ENCODE measurements at regions not wholly inside any gene's neighbourhood (a gene's known extent, or its start where the extent isn't known, plus 50 kb on each side); places are given as distances from the start of the nearest gene placed in this dataset.

GRCh38 chrX:39845233-39845632 lies 252.5 kb downstream of the BCOR start:
- BruUV-seq (replicated peaks) = no TSS peak
- intact Hi-C loops (cut with micrococcal nuclease) = no loop called here
- ATAC-seq (no peak), DNase-seq (ENCODE audit: low read depth, low spot score) (no peak)
- ChIA-PET POLR2A (no interaction called here), CTCF (no interaction called here), RAD21 (ENCODE audit: low non-redundant PET in 1 of 2, low total read pairs in 2 of 2, uncharacterized antibody in 2 of 2, unreplicated experiment in 2 of 2) (no interaction called here)
- H3K9me2 ChIP-seq (ENCODE audit: insufficient read depth) = no peaks in the 10 kb centered on the region
- no peaks in the 10 kb centered on the region for H3K36me3 ChIP-seq (ENCODE audit: control insufficient read depth in 1 of 2, insufficient read depth in 2 of 2, low read length in 2 of 2)
- H3K79me2 ChIP-seq (ENCODE audit: insufficient read depth, low read length) = no peaks in the 10 kb centered on the region
- H3K9ac ChIP-seq (ENCODE audit: low read length) = no peak overlapping the region
- no peaks in the 10 kb centered on the region for H4K20me1 ChIP-seq (ENCODE audit: insufficient read depth)
- no peak overlapping the region for H2AFZ ChIP-seq (ENCODE audit: low read depth, low read length, poor library complexity, severe bottlenecking)
- no peak for TF ChIP-seq ELF1 (IDR thresholded peaks at IDR 0.05; ENCODE audit: borderline replicate concordance, low read depth)
- TF ChIP-seq SIN3A (IDR thresholded peaks at IDR 0.05; ENCODE audit: low read depth) = no peak
- TF ChIP-seq SRF (IDR thresholded peaks at IDR 0.05; ENCODE audit: low read depth) = no peak
- TF ChIP-seq JUND (IDR thresholded peaks at IDR 0.05) = no peak
- no peak for TF ChIP-seq SP1 (IDR thresholded peaks at IDR 0.05; ENCODE audit: low read depth)
- TF ChIP-seq, protein P1, sequence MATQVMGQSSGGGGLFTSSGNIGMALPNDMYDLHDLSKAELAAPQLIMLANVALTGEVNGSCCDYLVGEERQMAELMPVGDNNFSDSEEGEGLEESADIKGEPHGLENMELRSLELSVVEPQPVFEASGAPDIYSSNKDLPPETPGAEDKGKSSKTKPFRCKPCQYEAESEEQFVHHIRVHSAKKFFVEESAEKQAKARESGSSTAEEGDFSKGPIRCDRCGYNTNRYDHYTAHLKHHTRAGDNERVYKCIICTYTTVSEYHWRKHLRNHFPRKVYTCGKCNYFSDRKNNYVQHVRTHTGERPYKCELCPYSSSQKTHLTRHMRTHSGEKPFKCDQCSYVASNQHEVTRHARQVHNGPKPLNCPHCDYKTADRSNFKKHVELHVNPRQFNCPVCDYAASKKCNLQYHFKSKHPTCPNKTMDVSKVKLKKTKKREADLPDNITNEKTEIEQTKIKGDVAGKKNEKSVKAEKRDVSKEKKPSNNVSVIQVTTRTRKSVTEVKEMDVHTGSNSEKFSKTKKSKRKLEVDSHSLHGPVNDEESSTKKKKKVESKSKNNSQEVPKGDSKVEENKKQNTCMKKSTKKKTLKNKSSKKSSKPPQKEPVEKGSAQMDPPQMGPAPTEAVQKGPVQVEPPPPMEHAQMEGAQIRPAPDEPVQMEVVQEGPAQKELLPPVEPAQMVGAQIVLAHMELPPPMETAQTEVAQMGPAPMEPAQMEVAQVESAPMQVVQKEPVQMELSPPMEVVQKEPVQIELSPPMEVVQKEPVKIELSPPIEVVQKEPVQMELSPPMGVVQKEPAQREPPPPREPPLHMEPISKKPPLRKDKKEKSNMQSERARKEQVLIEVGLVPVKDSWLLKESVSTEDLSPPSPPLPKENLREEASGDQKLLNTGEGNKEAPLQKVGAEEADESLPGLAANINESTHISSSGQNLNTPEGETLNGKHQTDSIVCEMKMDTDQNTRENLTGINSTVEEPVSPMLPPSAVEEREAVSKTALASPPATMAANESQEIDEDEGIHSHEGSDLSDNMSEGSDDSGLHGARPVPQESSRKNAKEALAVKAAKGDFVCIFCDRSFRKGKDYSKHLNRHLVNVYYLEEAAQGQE (IDR thresholded peaks at IDR 0.05; ENCODE audit: low read depth) = no peak
- TF ChIP-seq EZH2phosphoT487 (IDR thresholded peaks at IDR 0.05; ENCODE audit: borderline replicate concordance) = no peak
- TF ChIP-seq EGR1 (IDR thresholded peaks at IDR 0.05; ENCODE audit: low read depth) = no peak
- TF ChIP-seq CBX3 (IDR thresholded peaks at IDR 0.05; ENCODE audit: low read depth) = no peak
- TF ChIP-seq MAX (IDR thresholded peaks at IDR 0.05) = no peak
- no peak for TF ChIP-seq CEBPB (IDR thresholded peaks at IDR 0.05; ENCODE audit: low read depth)
- TF ChIP-seq YY1 (IDR thresholded peaks at IDR 0.05; ENCODE audit: extremely low read depth, insufficient replicate concordance, low read depth, low read length) = no peak
- no peak for TF ChIP-seq ATF3 (IDR thresholded peaks at IDR 0.05)
- no peak for TF ChIP-seq FOSL1 (IDR thresholded peaks at IDR 0.05; ENCODE audit: low read depth)
- no peak for TF ChIP-seq TCF7L2 (IDR thresholded peaks at IDR 0.05; ENCODE audit: borderline replicate concordance, extremely low read depth, insufficient read depth, insufficient read length)
- TF ChIP-seq ZBTB33 (IDR thresholded peaks at IDR 0.05; ENCODE audit: extremely low read depth, insufficient replicate concordance, low read length) = no peak
- TF ChIP-seq EZH2 (IDR thresholded peaks at IDR 0.05) = no peak
- TF ChIP-seq RAD21 (IDR thresholded peaks at IDR 0.05; ENCODE audit: low read depth) = no peak
- no peaks in the 10 kb centered on the region for H3K4me1 ChIP-seq (ENCODE audit: control insufficient read depth in 1 of 2, insufficient read depth in 2 of 2, low read length in 2 of 2)
- no peak overlapping the region for H3K4me2 ChIP-seq (ENCODE audit: low read length)
- no peaks in the 10 kb centered on the region for H3K27me3 ChIP-seq (ENCODE audit: insufficient read depth, low read length)
- H3K4me3 ChIP-seq (replicated peaks in 1 of 2; ENCODE audit: low read depth in 1 of 2, low read length in 2 of 2) = no peak overlapping the region
- no peak overlapping the region for H3K27ac ChIP-seq (ENCODE audit: low read depth, low read length)
- H3K9me3 ChIP-seq (ENCODE audit: control insufficient read depth in 1 of 2, insufficient read depth in 1 of 2, low read depth in 1 of 2, low read length in 2 of 2) = no peaks in the 10 kb centered on the region

Data from HCT116 (cell line).